GM23338 (cell line): ENCODE measurements at regions not wholly inside any gene's neighbourhood (a gene's known extent, or its start where the extent isn't known, plus 50 kb on each side); places are given as distances from the start of the nearest gene placed in this dataset.

Experiments used
- CTCF ChIP-seq, 2 experiments: fragments of 200-600 bp in 1 of 2; sonication (generic) in 1 of 2; conservative IDR thresholded peaks; 2 replicates each; pipeline versions ENCODE4 v1.5.1 to v1.6.1; 2016 to 2017; ENCODE audit warnings: antibody characterized with exemption in 2 of 2, low read depth in 2 of 2, mild to moderate bottlenecking in 2 of 2, moderate library complexity in 1 of 2
- EZH2 ChIP-seq: fragments of 200-600 bp; sonication (generic); IDR thresholded peaks from one replicate; pipeline ENCODE4 v1.8.0; 2017; ENCODE audit warnings: antibody characterized with exemption, mild to moderate bottlenecking, low read depth; ENCODE audit not compliant: unreplicated experiment
- EZH2phosphoT487 ChIP-seq: fragments of 200-600 bp; sonication (generic); IDR thresholded peaks from one replicate; pipeline ENCODE4 v1.8.1; 2018; ENCODE audit warnings: antibody characterized with exemption; ENCODE audit not compliant: unreplicated experiment
- REST ChIP-seq: IDR thresholded peaks from one replicate; pipeline ENCODE4 v1.6.1; 2018; ENCODE audit warnings: antibody characterized with exemption; ENCODE audit not compliant: unreplicated experiment
- ZNF462 ChIP-seq: fragments of 250-450 bp; sonication (Bioruptor Pico); IDR thresholded peaks from 2 replicates; pipeline ENCODE4 v1.5.0; 2020; ENCODE audit warnings: mild to moderate bottlenecking, moderate library complexity

- TF ChIP-seq CTCF (conservative IDR thresholded peaks at IDR 0.05; ENCODE audit: low read depth in 2 of 2) (no peak), EZH2 (no peak), REST (no peak), EZH2phosphoT487 (no peak), ZNF462 (CRISPR knock-in tag) (no peak)
These were observed 274.7 kb downstream of the ELAVL2 start for GRCh38 chr9:23551311-23551721.
